ENCODE measurements at regions not wholly inside any gene's neighbourhood (a gene's known extent, or its start where the extent isn't known, plus 50 kb on each side); places are given as distances from the start of the nearest gene placed in this dataset.

DNA sequence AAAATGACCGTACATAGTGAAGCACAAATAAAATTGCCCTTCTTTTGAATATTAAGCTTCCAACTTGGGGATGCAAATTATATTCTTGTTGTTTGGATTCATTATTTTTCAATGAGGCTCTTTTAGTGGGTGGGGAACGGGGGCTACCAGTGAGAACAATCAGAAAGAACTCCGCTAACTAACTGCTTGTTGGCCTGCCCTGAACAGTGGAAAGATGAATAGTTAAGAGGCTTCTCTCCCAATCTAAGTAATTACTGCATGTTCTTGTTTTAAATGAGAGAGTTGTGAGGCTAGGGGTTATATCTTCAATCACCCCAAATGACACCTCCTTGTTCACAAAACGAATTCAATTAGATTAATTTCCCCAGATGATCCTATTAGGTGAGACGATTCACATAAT is 322.0 kb downstream of the FAT3 start:
- TF ChIP-seq, protein P1, sequence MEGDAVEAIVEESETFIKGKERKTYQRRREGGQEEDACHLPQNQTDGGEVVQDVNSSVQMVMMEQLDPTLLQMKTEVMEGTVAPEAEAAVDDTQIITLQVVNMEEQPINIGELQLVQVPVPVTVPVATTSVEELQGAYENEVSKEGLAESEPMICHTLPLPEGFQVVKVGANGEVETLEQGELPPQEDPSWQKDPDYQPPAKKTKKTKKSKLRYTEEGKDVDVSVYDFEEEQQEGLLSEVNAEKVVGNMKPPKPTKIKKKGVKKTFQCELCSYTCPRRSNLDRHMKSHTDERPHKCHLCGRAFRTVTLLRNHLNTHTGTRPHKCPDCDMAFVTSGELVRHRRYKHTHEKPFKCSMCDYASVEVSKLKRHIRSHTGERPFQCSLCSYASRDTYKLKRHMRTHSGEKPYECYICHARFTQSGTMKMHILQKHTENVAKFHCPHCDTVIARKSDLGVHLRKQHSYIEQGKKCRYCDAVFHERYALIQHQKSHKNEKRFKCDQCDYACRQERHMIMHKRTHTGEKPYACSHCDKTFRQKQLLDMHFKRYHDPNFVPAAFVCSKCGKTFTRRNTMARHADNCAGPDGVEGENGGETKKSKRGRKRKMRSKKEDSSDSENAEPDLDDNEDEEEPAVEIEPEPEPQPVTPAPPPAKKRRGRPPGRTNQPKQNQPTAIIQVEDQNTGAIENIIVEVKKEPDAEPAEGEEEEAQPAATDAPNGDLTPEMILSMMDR (IDR thresholded peaks at IDR 0.05) = no peak
- TF ChIP-seq POLR2A (IDR thresholded peaks at IDR 0.05) = no peak

Measured in heart left ventricle (tissue), 13 donors.